ENCODE measurements at regions not wholly inside any gene's neighbourhood (a gene's known extent, or its start where the extent isn't known, plus 50 kb on each side); places are given as distances from the start of the nearest gene placed in this dataset.

GRCh38 chr20:51082988-51083387 is 60.1 kb upstream of the KCNG1 start:
- H3K36me3 Mint-ChIP-seq (ENCODE audit: low read depth): no peaks in the 10 kb centered on the region
- peaks cover 34% of the 10 kb centered on the region for H3K4me1 Mint-ChIP-seq
- no peaks in the 10 kb centered on the region for H3K9me3 Mint-ChIP-seq
- DNase-seq: no peak
- peaks cover 32% of the 10 kb centered on the region for H3K27me3 Mint-ChIP-seq (ENCODE audit: low read depth, poor library complexity)
- no peak for TF ChIP-seq CTCF (IDR thresholded peaks at IDR 0.05)
- no peak overlapping the region for H3K27ac Mint-ChIP-seq
- no peak overlapping the region for H3K4me3 Mint-ChIP-seq

- no peak for TF ChIP-seq CTCF (IDR thresholded peaks at IDR 0.05)
- peaks cover 47% of the 10 kb centered on the region for H3K4me1 Mint-ChIP-seq
- no peaks in the 10 kb centered on the region for H3K36me3 Mint-ChIP-seq (ENCODE audit: low read depth)
- peaks cover 31% of the 10 kb centered on the region for H3K27me3 Mint-ChIP-seq (ENCODE audit: low read depth, poor library complexity)
- DNase-seq: no peak
- H3K27ac Mint-ChIP-seq: no peak overlapping the region
- no peaks in the 10 kb centered on the region for H3K9me3 Mint-ChIP-seq
- H3K4me3 Mint-ChIP-seq: no peak overlapping the region
Measured at GRCh38 chr20:51080516-51080915, 57.6 kb upstream of the KCNG1 start.

- Mint-ChIP-seq H3K27ac (peak overlapping the region; percentile 37), H3K9me3 (no peaks in the 10 kb centered on the region), H3K27me3 (ENCODE audit: low read depth, poor library complexity) (peaks cover 34% of the 10 kb centered on the region), H3K4me1 (peaks cover 48% of the 10 kb centered on the region), H3K4me3 (no peak overlapping the region), H3K36me3 (ENCODE audit: low read depth) (no peaks in the 10 kb centered on the region)
- DNase-seq: no peak
- no peak for TF ChIP-seq CTCF (IDR thresholded peaks at IDR 0.05)
Measured at GRCh38 chr20:51079488-51079887, 56.6 kb upstream of the KCNG1 start.

GRCh38 chr20:51077686-51078060 is 54.8 kb upstream of the KCNG1 start:
- Mint-ChIP-seq H3K36me3 (ENCODE audit: low read depth) (no peaks in the 10 kb centered on the region), H3K9me3 (peaks cover 3% of the 10 kb centered on the region), H3K4me1 (peaks cover 48% of the 10 kb centered on the region), H3K4me3 (no peak overlapping the region), H3K27me3 (ENCODE audit: low read depth, poor library complexity) (peaks cover 27% of the 10 kb centered on the region), H3K27ac (no peak overlapping the region)
- TF ChIP-seq CTCF (IDR thresholded peaks at IDR 0.05): no peak
- DNase-seq: no peak

GRCh38 chr20:51076786-51077685 is 54.1 kb upstream of the KCNG1 start:
- no peak for DNase-seq
- peaks cover 48% of the 10 kb centered on the region for H3K4me1 Mint-ChIP-seq
- H3K27ac Mint-ChIP-seq: no peak overlapping the region
- H3K27me3 Mint-ChIP-seq (ENCODE audit: low read depth, poor library complexity): peaks cover 26% of the 10 kb centered on the region
- no peak for TF ChIP-seq CTCF (IDR thresholded peaks at IDR 0.05)
- no peaks in the 10 kb centered on the region for H3K36me3 Mint-ChIP-seq (ENCODE audit: low read depth)
- peaks cover 3% of the 10 kb centered on the region for H3K9me3 Mint-ChIP-seq
- no peak overlapping the region for H3K4me3 Mint-ChIP-seq

- Mint-ChIP-seq H3K4me3 (no peak overlapping the region), H3K36me3 (ENCODE audit: low read depth) (no peaks in the 10 kb centered on the region), H3K27me3 (ENCODE audit: low read depth, poor library complexity) (peaks cover 22% of the 10 kb centered on the region), H3K9me3 (peaks cover 3% of the 10 kb centered on the region), H3K4me1 (peaks cover 39% of the 10 kb centered on the region), H3K27ac (no peak overlapping the region)
- no peak for DNase-seq
- TF ChIP-seq CTCF (IDR thresholded peaks at IDR 0.05): no peak
Measured at GRCh38 chr20:51074062-51074461, 51.2 kb upstream of the KCNG1 start.

Measured in nephron progenitor cell (in vitro differentiated cells).